DMS53 treated with DMSO at 0.1 percent for 48 hours (cell line): ENCODE measurements at regions not wholly inside any gene's neighbourhood (a gene's known extent, or its start where the extent isn't known, plus 50 kb on each side); places are given as distances from the start of the nearest gene placed in this dataset.

Experiments
- DNase-seq: peaks from one replicate; lab custom pipeline; 2025; ENCODE audit not compliant: unreplicated experiment; lab: John Stamatoyannopoulos, UW

- DNase-seq, result peak; percentile 8
Measured at GRCh38 chr2:14297340-14297739, 335.2 kb upstream of the LRATD1 start.

- no peak for DNase-seq
Measured at GRCh38 chr2:14297906-14298305, 334.6 kb upstream of the LRATD1 start.

GRCh38 chr2:14301331-14301730, 331.2 kb upstream of the LRATD1 start:
- no peak for DNase-seq

- no peak for DNase-seq
Measured at GRCh38 chr2:14303366-14304115, 329.0 kb upstream of the LRATD1 start.

GRCh38 chr2:14304326-14304725, 328.2 kb upstream of the LRATD1 start:
- DNase-seq, result no peak

GRCh38 chr2:14306268-14306861, 326.2 kb upstream of the LRATD1 start:
- no peak for DNase-seq

GRCh38 chr2:14313341-14313740, 319.2 kb upstream of the LRATD1 start:
- no peak for DNase-seq

- DNase-seq, result no peak
Measured at GRCh38 chr2:14316594-14316993, 315.9 kb upstream of the LRATD1 start.

GRCh38 chr2:14321357-14321756, 311.2 kb upstream of the LRATD1 start:
- no peak for DNase-seq

- DNase-seq, result no peak
Measured at GRCh38 chr2:14322306-14322705, 310.2 kb upstream of the LRATD1 start.

GRCh38 chr2:14324308-14324707, 308.2 kb upstream of the LRATD1 start:
- no peak for DNase-seq

GRCh38 chr2:14330884-14331283, 301.6 kb upstream of the LRATD1 start:
- DNase-seq, result no peak

GRCh38 chr2:14336759-14337382, 295.6 kb upstream of the LRATD1 start:
- peak; percentile 18 for DNase-seq

- peak; percentile 39 for DNase-seq
Measured at GRCh38 chr2:14340703-14341102, 291.8 kb upstream of the LRATD1 start.

- DNase-seq, result no peak
Measured at GRCh38 chr2:14342313-14342712, 290.2 kb upstream of the LRATD1 start.

- no peak for DNase-seq
Measured at GRCh38 chr2:14344355-14344754, 288.2 kb upstream of the LRATD1 start.

GRCh38 chr2:14348247-14348646, 284.3 kb upstream of the LRATD1 start:
- DNase-seq, result no peak

- DNase-seq, result no peak
Measured at GRCh38 chr2:14350856-14351255, 281.7 kb upstream of the LRATD1 start.

- no peak for DNase-seq
Measured at GRCh38 chr2:14352067-14352466, 280.4 kb upstream of the LRATD1 start.

GRCh38 chr2:14354231-14354630, 278.3 kb upstream of the LRATD1 start:
- DNase-seq, result no peak

GRCh38 chr2:14355102-14355501, 277.4 kb upstream of the LRATD1 start:
- DNase-seq, result no peak

- DNase-seq, result no peak
Measured at GRCh38 chr2:14358339-14358738, 274.2 kb upstream of the LRATD1 start.
